Neural progenitor cell (in vitro differentiated cells): ENCODE measurements at regions not wholly inside any gene's neighbourhood (a gene's known extent, or its start where the extent isn't known, plus 50 kb on each side); places are given as distances from the start of the nearest gene placed in this dataset.

ENCODE experiments used
- CTCF ChIP-seq: fragments of 200-600 bp; sonication (generic); IDR thresholded peaks from 2 replicates; pipeline ENCODE4 v1.5.1; 2017; ENCODE audit warnings: antibody characterized with exemption, mild to moderate bottlenecking
- EZH2phosphoT487 ChIP-seq: fragments of 200-600 bp; sonication (generic); IDR thresholded peaks from 2 replicates; pipeline ENCODE4 v1.6.1; 2017; ENCODE audit warnings: antibody characterized with exemption

DNA sequence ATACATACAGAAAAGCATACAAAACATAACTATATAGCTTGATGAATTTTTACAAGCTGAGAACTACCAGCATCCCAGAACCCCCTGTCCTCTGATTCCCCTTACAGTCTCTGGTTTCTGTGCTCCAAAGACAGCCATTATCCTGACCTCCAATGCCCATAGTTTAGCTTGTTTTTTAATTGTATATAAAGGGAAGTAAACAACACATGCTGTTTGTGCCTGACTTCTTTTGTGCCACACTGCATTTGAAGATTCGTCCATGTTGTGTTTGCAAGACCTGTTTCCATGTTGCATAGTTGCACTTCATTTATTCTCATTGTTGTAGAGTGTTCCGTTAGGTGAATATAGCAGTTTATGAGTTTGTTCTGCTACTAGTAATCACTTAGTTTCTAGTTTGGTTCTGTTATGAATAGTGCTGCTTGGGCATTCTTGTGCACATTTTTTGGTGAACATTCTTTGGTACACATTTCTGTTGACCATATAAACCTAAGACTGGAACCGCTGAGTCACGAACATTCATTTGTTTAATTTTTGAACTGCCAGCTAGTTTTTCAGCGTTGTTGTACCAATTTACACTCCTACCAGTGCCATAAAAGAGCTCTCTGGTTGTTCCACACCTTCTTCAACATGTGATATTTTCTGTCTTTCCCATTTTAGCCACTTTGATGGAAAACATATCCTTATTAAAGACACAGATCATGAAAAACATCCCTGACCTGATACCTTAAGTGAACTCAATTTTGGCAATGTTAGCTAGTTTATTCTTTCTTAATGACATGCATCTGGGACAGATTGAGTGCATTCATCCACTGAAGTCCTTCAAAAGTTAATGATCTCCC, 78.1 kb upstream of the ANXA1 start:
- TF ChIP-seq CTCF (no peak), EZH2phosphoT487 (no peak)
